Lung (tissue), 11 donors: ENCODE measurements at regions not wholly inside any gene's neighbourhood (a gene's known extent, or its start where the extent isn't known, plus 50 kb on each side); places are given as distances from the start of the nearest gene placed in this dataset.

Source experiments
- ATAC-seq: fragments of 200-7000 bp; cut with Tn5 transposase; one replicate; pipeline ENCODE4 v1.9.1; 2020; ENCODE audit warnings: moderate number of reproducible peaks; ENCODE audit not compliant: insufficient read depth, low FRiP score
- DNase-seq, 3 donors: peaks; one replicate each; pipeline ENCODE4 v3.0.0-alpha.2; 2013 to 2017
- H3K27ac ChIP-seq, 2 donors: one replicate each; pipeline ENCODE4 v1.5.1; 2013; ENCODE audit warnings: mild to moderate bottlenecking in 2 of 2, moderate library complexity in 2 of 2, control low read depth in 1 of 2, inconsistent platforms in 1 of 2, low read depth in 1 of 2, low read length in 1 of 2
- H3K27me3 ChIP-seq, 3 donors: one replicate each; pipeline ENCODE4 v1.5.1; 2013; ENCODE audit warnings: low read length in 2 of 3; ENCODE audit not compliant: control insufficient read depth in 3 of 3, insufficient read depth in 3 of 3
- H3K36me3 ChIP-seq, 4 donors: one replicate each; pipeline ENCODE4 v1.5.1; 2013; ENCODE audit warnings: low read length in 4 of 4, mild to moderate bottlenecking in 1 of 4, moderate library complexity in 1 of 4; ENCODE audit not compliant: control insufficient read depth in 4 of 4, insufficient read depth in 4 of 4
- H3K4me1 ChIP-seq, 5 donors: one replicate each; pipeline ENCODE4 v1.5.1; 2013; ENCODE audit warnings: low read length in 5 of 5, mild to moderate bottlenecking in 2 of 5, moderate library complexity in 1 of 5; ENCODE audit not compliant: control insufficient read depth in 5 of 5, insufficient read depth in 5 of 5
- H3K4me3 ChIP-seq: one replicate; pipeline ENCODE4 v1.5.1; 2013; ENCODE audit warnings: mild to moderate bottlenecking, control low read depth, moderate library complexity
- H3K9ac ChIP-seq, 2 donors: one replicate each; pipeline ENCODE4 v1.5.1; 2013; ENCODE audit warnings: low read length in 2 of 2, control low read depth in 1 of 2; ENCODE audit not compliant: insufficient read depth in 1 of 2
- H3K9me3 ChIP-seq, 4 donors: one replicate each; pipeline ENCODE4 v1.5.1; 2013; ENCODE audit warnings: low read length in 3 of 4, mild to moderate bottlenecking in 1 of 4, moderate library complexity in 1 of 4; ENCODE audit not compliant: control insufficient read depth in 4 of 4, insufficient read depth in 3 of 4
- CTCF ChIP-seq: IDR thresholded peaks from 2 replicates; pipeline ENCODE4 v1.5.1; 2012; ENCODE audit warnings: mild to moderate bottlenecking; ENCODE audit errors: control extremely low read depth, extremely low read depth
- WGBS, 2 donors: extraction: QIAGEN DNeasy Blood & Tissue Kit; methylation state at CpG; one replicate each; pipeline ENCODE4 v1.1.7; 2013; 5-methylcytosine and 5-hydroxymethylcytosine counted together
- donor health status: control.
- donor health status: control.
- donor health status: Bipolar disorder and iron deficiency.
- donor health status: healthy.
- donor health status: DM: yes; HTN: yes; CAD: no.

GRCh38 chr10:88200312-88201032 lies 337.0 kb downstream of the PTEN start:
- 74 to 89% methylated on average over 3 of the region's 3 CpGs for WGBS, 2 donors
- Histone ChIP-seq H3K4me3 (no peak overlapping the region), H3K36me3 (no peaks in the 10 kb centered on the region), H3K9ac (no peak overlapping the region), H3K9me3 (no peaks in the 10 kb centered on the region), H3K4me1 (peaks cover 0 to 9% (median 4%) of the 10 kb centered on the region in 5 donors), H3K27me3 (no peaks in the 10 kb centered on the region), H3K27ac (no peak overlapping the region)
- ATAC-seq (no peak), DNase-seq (no peak)
- no peak for TF ChIP-seq CTCF

GRCh38 chr10:88205842-88206446 lies 342.5 kb downstream of the PTEN start:
- no peak for TF ChIP-seq CTCF
- no peak overlapping the region for H3K27ac ChIP-seq
- WGBS, 2 donors: 72 to 85% methylated on average over 2 of the region's 2 CpGs
- no peak for ATAC-seq
- H3K27me3 ChIP-seq: no peaks in the 10 kb centered on the region
- H3K9me3 ChIP-seq: no peaks in the 10 kb centered on the region
- H3K9ac ChIP-seq: no peak overlapping the region
- H3K4me3 ChIP-seq: no peak overlapping the region
- DNase-seq: peak in 2 of 3 donors; percentile 14 to 40
- H3K36me3 ChIP-seq: no peaks in the 10 kb centered on the region
- H3K4me1 ChIP-seq: peaks cover 0 to 15% (median 11%) of the 10 kb centered on the region in 5 donors

- no peak for TF ChIP-seq CTCF
- DNase-seq (no peak), ATAC-seq (no peak)
- H3K4me3 ChIP-seq: no peak overlapping the region
- H3K9me3 ChIP-seq: no peaks in the 10 kb centered on the region
- H3K4me1 ChIP-seq: peaks cover 0 to 15% (median 11%) of the 10 kb centered on the region in 5 donors
- 81 to 86% methylated on average over 3 of the region's 3 CpGs for WGBS, 2 donors
- no peak overlapping the region for H3K9ac ChIP-seq
- no peaks in the 10 kb centered on the region for H3K36me3 ChIP-seq
- no peaks in the 10 kb centered on the region for H3K27me3 ChIP-seq
- no peak overlapping the region for H3K27ac ChIP-seq
These were observed 343.7 kb downstream of the PTEN start for GRCh38 chr10:88207121-88207546.
